ENCODE measurements at regions not wholly inside any gene's neighbourhood (a gene's known extent, or its start where the extent isn't known, plus 50 kb on each side); places are given as distances from the start of the nearest gene placed in this dataset.

DNA sequence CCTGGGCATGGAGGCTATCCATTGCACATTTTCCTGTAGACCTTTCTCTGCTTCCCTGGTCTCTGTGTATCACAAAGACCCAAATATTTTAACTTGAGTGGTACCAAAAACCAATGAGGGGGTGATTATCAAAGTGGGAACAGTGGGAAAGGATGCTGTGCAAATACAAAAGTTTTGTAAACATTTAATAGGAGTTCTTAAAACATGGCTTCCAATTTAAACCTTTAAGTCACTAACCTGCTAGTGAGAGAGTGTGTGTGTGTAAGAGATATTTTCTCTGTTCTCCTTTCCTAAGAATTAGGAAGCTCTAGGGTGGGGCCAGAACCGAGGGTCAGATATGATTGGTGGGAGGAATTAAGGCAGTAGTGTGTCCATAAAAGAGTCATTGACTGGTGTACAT, 64.5 kb upstream of the ARHGAP5 start:
- TF ChIP-seq, protein P1, sequence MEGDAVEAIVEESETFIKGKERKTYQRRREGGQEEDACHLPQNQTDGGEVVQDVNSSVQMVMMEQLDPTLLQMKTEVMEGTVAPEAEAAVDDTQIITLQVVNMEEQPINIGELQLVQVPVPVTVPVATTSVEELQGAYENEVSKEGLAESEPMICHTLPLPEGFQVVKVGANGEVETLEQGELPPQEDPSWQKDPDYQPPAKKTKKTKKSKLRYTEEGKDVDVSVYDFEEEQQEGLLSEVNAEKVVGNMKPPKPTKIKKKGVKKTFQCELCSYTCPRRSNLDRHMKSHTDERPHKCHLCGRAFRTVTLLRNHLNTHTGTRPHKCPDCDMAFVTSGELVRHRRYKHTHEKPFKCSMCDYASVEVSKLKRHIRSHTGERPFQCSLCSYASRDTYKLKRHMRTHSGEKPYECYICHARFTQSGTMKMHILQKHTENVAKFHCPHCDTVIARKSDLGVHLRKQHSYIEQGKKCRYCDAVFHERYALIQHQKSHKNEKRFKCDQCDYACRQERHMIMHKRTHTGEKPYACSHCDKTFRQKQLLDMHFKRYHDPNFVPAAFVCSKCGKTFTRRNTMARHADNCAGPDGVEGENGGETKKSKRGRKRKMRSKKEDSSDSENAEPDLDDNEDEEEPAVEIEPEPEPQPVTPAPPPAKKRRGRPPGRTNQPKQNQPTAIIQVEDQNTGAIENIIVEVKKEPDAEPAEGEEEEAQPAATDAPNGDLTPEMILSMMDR (conservative IDR thresholded peaks at IDR 0.05; ENCODE audit: low read depth, low read length) = no peak
- no peak for TF ChIP-seq RCOR1 (IDR thresholded peaks at IDR 0.05; ENCODE audit: insufficient replicate concordance, low read length)
- no peak for TF ChIP-seq FOS (IDR thresholded peaks at IDR 0.05; ENCODE audit: low read depth, low read length)
- no peak for TF ChIP-seq RAD21 (IDR thresholded peaks at IDR 0.05; ENCODE audit: low read length)
- TF ChIP-seq POLR2A (IDR thresholded peaks at IDR 0.05; ENCODE audit: low read depth, low read length) = no peak
